Suppressor macrophage treated with lipopolysaccharide for 4 hours (primary cell): ENCODE measurements at regions not wholly inside any gene's neighbourhood (a gene's known extent, or its start where the extent isn't known, plus 50 kb on each side); places are given as distances from the start of the nearest gene placed in this dataset.

Source experiments
- DNase-seq: peaks from one replicate; pipeline ENCODE4 v3.0.0-alpha.2; 2020

- no peak for DNase-seq
Measured at GRCh38 chr7:41633690-41634089, 69.2 kb downstream of the INHBA start.

GRCh38 chr7:41630741-41631140 lies 72.1 kb downstream of the INHBA start:
- DNase-seq, result peak; percentile 57

- DNase-seq, result no peak
Measured at GRCh38 chr7:41629711-41630111, 73.2 kb downstream of the INHBA start.

GRCh38 chr7:41628901-41629300 lies 74.0 kb downstream of the INHBA start:
- DNase-seq, result no peak

- DNase-seq, result no peak
Measured at GRCh38 chr7:41627645-41628298, 75.1 kb downstream of the INHBA start.

GRCh38 chr7:41624818-41625217 lies 78.1 kb downstream of the INHBA start:
- DNase-seq, result no peak

- DNase-seq, result no peak
Measured at GRCh38 chr7:41621953-41622831, 80.7 kb downstream of the INHBA start.

GRCh38 chr7:41617987-41618386 lies 84.9 kb downstream of the INHBA start:
- DNase-seq, result no peak

GRCh38 chr7:41612798-41613197 lies 90.1 kb downstream of the INHBA start:
- DNase-seq, result no peak

GRCh38 chr7:41612386-41612785 lies 90.5 kb downstream of the INHBA start:
- no peak for DNase-seq

GRCh38 chr7:41608447-41608846 lies 94.4 kb downstream of the INHBA start:
- no peak for DNase-seq

GRCh38 chr7:41603985-41604384 lies 98.9 kb downstream of the INHBA start:
- no peak for DNase-seq

GRCh38 chr7:41599760-41600159 lies 103.1 kb downstream of the INHBA start:
- DNase-seq, result no peak

- no peak for DNase-seq
Measured at GRCh38 chr7:41592794-41593193, 110.1 kb downstream of the INHBA start.

GRCh38 chr7:41592236-41592635 lies 110.7 kb downstream of the INHBA start:
- DNase-seq, result peak; percentile 49

- DNase-seq, result no peak
Measured at GRCh38 chr7:41590986-41591385, 111.9 kb downstream of the INHBA start.

- no peak for DNase-seq
Measured at GRCh38 chr7:41588341-41588740, 114.5 kb downstream of the INHBA start.

- DNase-seq, result no peak
Measured at GRCh38 chr7:41586931-41587640, 115.8 kb downstream of the INHBA start.

- peak; percentile 78 for DNase-seq
Measured at GRCh38 chr7:41584746-41585145, 118.1 kb downstream of the INHBA start.

- DNase-seq, result no peak
Measured at GRCh38 chr7:41582116-41582515, 120.8 kb downstream of the INHBA start.

GRCh38 chr7:41581041-41581440 lies 121.8 kb downstream of the INHBA start:
- DNase-seq, result no peak

GRCh38 chr7:41579961-41580935 lies 122.6 kb downstream of the INHBA start:
- DNase-seq, result no peak
